ENCODE measurements at regions not wholly inside any gene's neighbourhood (a gene's known extent, or its start where the extent isn't known, plus 50 kb on each side); places are given as distances from the start of the nearest gene placed in this dataset.

DNA sequence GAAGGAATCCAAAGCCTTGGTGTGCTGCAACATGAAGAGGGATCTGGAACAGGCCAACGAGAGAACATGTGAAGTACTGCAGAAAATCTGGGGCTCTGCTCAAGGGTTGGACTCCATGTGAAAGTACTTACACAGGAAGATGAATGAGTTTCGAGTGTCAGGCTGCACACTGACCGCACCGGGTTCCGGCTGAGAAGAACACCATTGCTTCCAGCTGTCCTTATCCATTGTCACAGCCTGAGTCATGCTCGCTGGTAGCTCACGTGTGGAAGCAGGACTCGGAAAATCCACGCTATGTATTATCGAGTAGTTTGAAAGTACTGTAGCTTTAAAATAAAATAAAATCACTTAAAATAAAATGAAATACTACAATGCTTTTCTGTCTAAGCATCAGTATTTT, 50.4 kb upstream of the TBL1X start:
- no peak overlapping the region for H3K4me3 ChIP-seq
- no peaks in the 10 kb centered on the region for H3K36me3 ChIP-seq
- no peak for ATAC-seq
- in situ Hi-C loops (cut with MboI; ENCODE audit: low sequenced_read_pairs in 4 of 4): no loop called here
- no peaks in the 10 kb centered on the region for H3K27me3 ChIP-seq
- peak in 1 of 2 donors; percentile 14 for DNase-seq
- no peaks in the 10 kb centered on the region for H3K4me1 ChIP-seq
- H3K27ac ChIP-seq: no peak overlapping the region
- intact Hi-C loops (cut with DNase I; ENCODE audit: low total_unique reads): no loop called here
- TF ChIP-seq, protein P1, sequence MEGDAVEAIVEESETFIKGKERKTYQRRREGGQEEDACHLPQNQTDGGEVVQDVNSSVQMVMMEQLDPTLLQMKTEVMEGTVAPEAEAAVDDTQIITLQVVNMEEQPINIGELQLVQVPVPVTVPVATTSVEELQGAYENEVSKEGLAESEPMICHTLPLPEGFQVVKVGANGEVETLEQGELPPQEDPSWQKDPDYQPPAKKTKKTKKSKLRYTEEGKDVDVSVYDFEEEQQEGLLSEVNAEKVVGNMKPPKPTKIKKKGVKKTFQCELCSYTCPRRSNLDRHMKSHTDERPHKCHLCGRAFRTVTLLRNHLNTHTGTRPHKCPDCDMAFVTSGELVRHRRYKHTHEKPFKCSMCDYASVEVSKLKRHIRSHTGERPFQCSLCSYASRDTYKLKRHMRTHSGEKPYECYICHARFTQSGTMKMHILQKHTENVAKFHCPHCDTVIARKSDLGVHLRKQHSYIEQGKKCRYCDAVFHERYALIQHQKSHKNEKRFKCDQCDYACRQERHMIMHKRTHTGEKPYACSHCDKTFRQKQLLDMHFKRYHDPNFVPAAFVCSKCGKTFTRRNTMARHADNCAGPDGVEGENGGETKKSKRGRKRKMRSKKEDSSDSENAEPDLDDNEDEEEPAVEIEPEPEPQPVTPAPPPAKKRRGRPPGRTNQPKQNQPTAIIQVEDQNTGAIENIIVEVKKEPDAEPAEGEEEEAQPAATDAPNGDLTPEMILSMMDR (IDR thresholded peaks at IDR 0.05 in 4 of 5, conservative IDR thresholded peaks at IDR 0.05 in 1 of 5): no peak
- no peak for TF ChIP-seq POLR2A (IDR thresholded peaks at IDR 0.05)
- no peaks in the 10 kb centered on the region for H3K9me3 ChIP-seq

Data from gastrocnemius medialis (tissue), 4 donors.